Epidermal melanocyte (primary cell): ENCODE measurements at regions not wholly inside any gene's neighbourhood (a gene's known extent, or its start where the extent isn't known, plus 50 kb on each side); places are given as distances from the start of the nearest gene placed in this dataset.

ENCODE experiments used
- DNase-seq: peaks from one replicate; pipeline ENCODE4 v3.0.0; 2011; ENCODE audit warnings: low spot score; ENCODE audit not compliant: insufficient read length

- no peak for DNase-seq
These were observed 219.9 kb downstream of the BRD1 start for GRCh38 chr22:49607821-49608220.

- no peak for DNase-seq
These were observed 220.9 kb downstream of the BRD1 start for GRCh38 chr22:49606562-49607290.

DNA sequence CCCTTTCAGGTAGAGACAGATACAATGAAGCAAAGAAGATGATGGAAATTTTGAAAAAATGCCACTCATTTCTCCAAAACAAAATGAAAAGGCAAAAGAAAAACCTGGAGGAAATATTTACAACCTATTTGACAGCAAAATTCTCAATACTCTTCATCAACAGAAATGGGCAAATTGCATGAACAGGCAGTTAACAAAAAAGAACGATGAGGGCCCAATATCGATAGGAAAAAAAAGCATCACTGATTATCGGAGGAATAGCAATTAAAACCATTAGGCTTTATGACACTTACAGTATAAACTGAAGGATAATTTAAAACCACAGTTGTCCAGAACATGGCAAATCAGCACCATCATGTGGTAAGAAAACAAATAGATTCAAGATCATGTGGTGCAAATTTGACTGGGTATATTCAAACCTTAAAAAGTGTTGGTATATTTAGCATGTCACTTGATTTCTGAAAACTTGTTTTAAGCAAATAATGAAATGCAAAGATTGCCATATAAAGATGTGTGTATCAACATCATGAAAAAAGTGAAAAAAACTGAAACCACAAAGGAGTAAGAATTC is 222.9 kb downstream of the BRD1 start:
- no peak for DNase-seq

DNA sequence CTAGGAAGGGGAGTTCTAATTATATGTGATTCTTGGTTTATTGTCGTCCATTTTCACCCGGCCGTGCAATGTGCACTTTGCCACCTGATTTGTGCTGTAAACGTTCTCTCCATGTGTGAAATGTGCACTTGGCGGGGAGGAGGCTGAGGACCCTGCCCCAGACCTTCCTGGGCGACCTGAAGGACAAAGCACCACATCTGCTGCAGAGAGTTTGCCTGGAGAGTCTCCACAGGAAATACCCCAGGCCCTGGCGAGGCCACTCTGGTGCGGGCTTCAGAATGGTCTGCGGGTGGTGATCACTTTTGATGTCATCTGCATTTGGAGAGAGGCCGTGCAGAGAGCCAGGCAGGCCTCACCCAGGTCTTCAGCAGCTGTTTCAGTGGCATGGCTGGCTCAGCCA is 224.7 kb downstream of the BRD1 start:
- DNase-seq: no peak

DNA sequence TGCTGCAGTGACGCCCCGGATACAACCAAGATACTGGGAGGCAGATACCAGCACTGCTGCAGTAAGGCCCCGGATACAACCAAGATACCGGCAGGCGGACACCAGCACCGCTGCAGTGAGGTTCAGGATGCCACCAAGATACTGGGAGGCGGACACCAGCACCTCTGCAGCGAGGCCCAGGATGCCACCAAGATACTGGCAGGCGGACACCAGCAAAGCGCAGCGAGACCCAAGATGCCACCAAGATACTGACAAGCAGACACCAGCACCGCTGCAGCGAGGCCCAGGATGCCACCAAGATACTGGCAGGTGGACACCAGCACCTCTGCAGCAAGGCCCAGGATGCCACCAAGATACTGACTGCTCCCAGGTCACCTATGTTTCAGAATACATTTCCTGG is 225.2 kb downstream of the BRD1 start:
- no peak for DNase-seq

DNA sequence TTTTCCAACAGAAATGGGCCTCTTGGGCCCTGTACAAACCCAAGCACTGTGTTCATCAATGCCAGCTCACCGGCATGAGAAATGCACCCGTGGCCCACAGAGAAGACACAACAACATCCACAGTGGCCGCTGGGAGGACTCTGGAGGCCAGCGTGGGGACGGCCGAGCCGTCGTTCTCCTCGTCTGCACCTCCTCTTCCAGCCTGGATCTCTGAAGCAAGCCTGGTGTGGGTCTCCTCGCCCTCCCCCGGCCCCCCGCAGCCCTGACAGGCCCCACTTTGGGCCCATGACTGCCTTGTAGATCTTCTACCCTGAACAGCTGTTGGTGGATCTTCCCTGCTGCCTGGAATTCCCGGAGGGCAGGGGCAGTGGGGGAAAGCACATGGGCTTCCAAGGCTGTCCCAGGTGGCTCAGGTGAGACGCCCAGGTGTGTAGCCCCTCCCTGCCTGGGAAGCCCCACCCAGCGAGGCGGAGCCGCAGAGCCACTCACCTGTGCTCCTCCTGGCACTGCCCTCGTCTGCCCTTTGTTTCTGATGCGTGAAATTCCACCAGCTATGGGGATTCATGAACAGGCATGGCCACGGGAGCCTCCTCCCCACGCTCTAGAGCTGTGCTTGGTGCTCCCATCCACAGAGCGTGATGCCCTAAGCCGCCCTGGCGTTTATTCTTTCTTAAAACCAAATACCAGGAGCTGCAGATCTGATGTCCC is 225.9 kb downstream of the BRD1 start:
- DNase-seq: no peak

GRCh38 chr22:49600891-49601431 is 226.7 kb downstream of the BRD1 start:
- DNase-seq: no peak

GRCh38 chr22:49600468-49600867 is 227.2 kb downstream of the BRD1 start:
- no peak for DNase-seq

DNA sequence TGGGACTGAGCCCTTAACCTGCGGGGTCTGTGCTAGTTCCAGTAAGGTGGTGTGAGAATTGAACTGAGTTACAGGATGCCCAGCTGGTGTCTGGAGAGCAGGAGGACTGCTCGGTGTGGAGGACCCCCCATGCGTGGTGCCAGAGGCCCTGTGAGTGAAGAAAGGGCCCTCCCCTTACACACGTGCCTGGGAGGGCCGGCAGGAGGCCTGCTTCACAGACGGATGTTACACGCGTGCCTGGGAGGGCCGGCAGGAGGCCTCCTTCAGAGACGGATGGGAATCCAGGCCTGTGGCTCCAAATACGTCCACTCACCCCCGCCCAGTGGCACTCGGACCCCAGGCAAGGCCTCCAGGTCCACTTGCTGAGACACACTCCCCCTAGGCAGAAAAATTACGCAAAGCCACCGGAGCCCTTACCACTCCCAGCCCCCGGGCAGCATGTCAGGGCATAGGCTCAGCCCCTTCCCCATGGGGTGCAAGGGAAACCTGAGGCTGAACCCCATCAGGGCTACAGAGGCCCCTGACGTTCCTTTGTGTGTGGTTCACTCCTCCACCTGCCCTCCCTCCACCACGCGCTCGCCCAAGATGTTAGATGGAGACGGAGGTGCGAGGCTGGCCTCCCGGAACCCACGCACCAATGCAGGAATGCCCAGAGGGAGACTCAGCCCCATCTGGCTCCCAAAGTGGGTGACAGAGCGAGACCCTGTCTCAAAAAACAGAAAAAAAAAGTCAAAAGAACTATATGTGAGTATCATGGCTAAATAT is 227.8 kb downstream of the BRD1 start:
- no peak for DNase-seq

- no peak for DNase-seq
These were observed 228.6 kb downstream of the BRD1 start for GRCh38 chr22:49599039-49599438.

DNA sequence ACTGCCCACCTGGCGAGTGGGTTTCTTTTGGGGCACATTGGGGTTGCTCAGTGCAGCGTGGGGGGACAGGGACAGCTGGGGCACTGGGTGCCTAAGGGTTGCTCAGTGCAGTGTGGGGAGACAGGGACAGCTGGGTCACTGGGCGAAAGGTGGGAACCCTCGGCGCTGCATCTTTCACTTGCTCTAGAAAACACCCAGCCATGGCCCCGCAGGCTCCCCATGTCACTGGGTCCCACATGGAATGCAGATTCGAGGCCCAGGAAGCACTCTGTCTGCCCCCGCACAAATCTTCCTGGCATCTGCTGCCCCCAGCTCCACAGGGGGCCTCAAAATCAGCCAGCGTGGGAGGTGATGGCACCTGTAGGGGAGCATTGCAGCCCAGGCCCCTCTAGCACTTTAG is 229.3 kb downstream of the BRD1 start:
- DNase-seq: no peak

DNA sequence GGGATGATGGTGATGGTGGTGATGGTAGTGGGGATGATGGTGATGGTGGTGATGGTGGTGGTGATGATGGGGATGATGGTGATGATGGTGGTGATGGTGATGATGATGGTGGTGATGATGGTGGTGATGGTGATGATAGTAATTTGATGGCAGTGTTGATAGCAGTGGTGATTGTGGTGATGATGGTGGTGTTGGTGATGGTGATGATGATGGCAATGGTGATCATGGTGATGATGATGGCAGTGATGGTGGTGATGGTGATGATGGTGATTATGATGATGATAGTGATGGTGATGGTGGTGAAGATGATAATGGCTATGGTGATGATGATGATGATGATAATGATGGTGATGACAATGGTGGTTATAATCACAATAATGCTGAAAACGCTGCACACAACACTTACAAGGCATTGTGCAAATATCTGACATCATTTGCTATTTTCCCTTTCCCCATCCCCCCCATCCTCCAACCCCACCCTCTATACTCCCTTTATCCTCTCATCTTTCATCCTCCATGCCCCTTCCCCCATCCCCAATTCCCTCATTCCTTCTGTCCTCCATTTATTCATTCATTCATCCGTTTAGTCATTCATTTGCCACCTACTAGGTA is 230.1 kb downstream of the BRD1 start:
- DNase-seq: no peak

DNA sequence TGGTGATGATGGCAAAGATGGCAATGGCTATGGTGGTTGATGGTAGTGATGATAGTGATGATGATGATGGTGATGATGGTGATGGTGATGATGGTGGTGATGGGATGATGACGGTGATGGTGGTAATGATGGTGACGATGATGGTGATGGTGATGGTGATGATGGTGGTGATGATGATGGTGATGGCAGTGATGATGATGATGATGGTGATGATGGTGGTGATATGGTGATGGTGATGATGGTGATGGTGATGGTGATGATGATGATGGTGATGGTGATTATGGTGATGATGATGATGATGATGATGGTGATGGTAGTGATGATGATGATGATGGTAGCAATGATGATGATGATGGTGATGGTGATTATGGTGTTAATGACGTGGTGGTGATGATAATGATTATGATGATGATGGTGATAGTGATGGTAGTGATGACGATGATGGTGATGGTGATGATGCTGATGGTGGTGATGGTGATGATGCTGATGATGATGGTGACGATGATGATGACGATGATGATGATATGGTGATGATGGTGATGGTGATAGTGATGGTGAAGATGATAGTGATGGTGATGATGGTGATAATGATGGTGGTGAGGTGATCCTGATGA is 232.1 kb downstream of the BRD1 start:
- no peak for DNase-seq

DNA sequence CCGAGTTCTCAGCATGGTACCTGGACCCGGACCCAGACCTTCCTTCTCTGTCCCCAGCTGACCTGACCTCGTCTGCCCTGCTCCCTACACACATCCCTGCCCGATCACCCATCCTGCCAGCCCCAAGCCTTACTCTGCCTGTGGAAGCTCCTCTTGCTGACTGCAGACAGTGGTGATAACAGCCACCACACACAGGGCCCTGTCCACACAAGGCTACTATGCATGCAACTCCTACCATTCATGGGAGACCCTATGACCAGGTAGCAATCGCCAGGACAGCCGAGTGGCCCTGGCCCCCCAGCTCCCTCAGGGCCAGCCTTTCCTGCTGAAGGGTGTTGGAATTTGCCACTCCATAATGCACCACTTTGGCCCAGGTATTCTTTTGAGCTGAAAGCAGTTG is 233.6 kb downstream of the BRD1 start:
- DNase-seq: no peak

DNA sequence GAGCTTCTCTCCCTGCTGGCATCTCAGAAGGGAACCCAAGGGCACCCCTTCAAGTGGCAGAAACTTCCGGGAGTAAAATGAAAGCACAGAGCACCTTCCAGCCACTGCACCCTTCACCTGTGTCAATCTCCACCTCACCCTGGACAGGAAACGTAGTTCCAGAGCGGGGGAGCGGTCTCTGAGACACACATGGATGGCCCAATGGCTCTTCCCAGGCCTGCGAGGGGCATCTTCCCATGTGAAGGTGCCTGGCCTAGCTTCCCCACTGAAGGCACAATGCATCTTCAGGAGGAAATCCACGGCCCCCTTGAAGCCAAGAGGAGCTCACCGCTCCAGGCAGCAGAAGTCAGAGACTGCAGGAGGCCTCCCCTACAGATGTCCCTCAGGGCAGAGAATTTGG is 234.2 kb downstream of the BRD1 start:
- no peak for DNase-seq

- DNase-seq: no peak
These were observed 234.7 kb downstream of the BRD1 start for GRCh38 chr22:49592780-49593501.

GRCh38 chr22:49590851-49591445 is 236.7 kb downstream of the BRD1 start:
- DNase-seq: no peak

DNA sequence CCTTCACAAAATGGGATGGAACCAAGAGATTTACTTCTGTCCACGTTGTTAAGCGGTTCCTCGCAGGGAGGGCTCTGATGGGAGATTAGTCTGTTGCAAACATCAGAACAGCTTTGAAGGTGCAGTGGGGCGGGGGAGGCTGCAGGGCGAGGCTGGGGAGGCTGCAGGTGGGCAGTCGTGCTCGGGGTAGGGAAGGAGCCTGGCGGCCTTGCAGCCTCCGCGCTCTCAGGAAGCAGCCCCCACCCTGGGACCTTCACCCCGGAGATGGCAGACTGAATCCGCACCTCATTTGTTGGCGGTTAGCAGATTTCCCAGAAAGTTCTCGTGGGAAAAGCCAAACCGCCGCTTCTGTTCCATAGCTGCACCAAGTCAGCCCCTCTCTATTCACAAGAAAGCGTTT is 237.3 kb downstream of the BRD1 start:
- DNase-seq: no peak

GRCh38 chr22:49589811-49590210 is 237.9 kb downstream of the BRD1 start:
- DNase-seq: no peak

DNA sequence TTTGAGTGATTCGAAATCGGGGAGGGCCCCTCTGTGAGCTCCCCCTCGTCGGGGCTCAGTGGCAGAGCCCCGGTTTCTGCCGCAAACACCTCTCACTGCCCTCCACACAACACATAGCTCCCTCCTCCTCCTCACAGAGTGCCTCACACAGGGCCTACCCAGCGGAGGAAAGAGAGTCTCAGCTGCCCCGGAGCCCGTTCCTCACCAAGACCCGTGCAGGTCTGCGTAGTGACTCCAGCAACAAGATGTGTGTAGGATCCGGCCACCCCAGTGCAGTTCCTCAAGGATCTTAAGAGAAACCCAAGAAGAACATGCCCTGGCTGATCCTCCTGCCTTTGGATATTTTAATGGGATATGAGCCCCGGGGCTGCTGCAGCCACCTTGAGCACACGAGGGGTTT is 238.4 kb downstream of the BRD1 start:
- no peak for DNase-seq
